ENCODE measurements at regions not wholly inside any gene's neighbourhood (a gene's known extent, or its start where the extent isn't known, plus 50 kb on each side); places are given as distances from the start of the nearest gene placed in this dataset.
"Not testable (repeated sequence)": the region's sequence is repeated elsewhere in the genome, so short reads cannot be mapped to it uniquely, and the experiment has no call there.

DNA sequence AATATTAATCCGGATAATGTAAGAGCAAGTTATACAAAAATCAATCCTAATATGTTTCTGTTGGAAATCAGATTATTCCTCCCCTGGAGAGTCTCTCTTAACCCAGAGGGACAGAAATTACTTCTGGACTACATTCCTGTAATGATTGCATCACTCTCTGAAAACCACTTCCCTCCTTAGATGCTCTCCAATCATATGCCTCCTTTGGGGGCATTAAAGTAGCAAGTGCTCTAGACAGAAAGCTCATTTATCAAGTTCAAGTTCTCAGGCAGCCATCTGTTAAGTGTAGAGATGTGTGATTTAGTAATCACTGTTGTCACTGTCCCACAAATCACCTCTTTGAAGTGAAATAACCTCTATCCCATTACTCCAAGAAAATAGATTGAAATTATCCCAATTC lies 247.1 kb downstream of the SLCO4C1 start:
- peak; percentile 31 for DNase-seq

DNA sequence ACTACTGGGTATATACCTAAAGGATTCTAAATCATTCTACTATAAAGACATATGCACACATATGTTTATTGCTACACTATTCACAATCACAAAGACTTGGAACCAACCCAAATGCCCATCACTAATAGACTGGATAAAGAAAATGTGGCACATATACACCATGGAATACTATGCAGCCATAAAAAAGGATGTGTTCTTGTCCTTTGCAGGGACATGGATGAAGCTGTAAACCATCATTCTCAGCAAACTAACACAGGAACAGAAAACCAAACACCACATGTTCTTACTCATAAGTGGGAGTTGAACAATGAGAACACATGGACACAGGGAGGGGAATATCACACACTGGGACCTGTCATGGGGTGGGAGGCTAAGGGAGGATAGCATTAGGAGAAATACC lies 249.0 kb downstream of the SLCO4C1 start:
- not testable (repeated sequence) for DNase-seq

DNA sequence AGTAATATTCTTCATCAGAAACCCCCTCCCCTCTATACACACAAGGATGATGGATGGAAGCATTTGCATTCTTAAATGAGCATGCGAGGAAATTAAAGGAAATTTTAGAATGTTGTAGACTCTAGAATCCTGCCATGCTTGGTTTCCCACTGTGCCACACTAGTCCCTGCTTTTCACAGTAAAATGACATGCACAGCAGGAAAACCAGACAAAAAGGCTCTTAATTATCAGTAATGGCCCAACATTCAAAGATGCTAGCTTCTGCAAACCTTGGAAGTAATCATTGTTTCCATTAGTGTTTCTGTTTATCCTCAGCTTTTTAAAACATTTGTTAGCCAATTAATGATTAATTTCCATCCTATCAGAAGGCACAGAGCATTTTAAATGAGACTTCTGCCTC lies 255.8 kb downstream of the SLCO4C1 start:
- peak; percentile 38 for DNase-seq

DNA sequence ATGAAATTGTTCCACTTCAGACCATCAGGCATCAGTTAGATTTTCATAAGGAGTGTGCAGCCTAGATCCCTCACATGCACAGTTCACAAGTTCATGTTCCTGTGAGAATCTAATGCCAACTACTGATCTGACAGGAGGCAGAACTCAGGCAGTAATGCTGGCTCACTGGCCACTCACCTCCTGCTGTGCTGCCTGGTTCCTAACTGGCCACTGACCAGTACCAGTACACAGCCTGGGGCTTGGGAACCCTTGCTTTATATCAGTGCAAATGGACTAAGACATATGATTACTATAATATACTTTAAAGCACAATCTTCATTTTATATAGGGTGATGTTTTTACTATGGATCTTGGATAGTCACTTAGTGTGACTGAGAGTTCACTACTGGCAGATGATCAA lies 259.2 kb downstream of the SLCO4C1 start:
- DNase-seq, result peak; percentile 32

DNA sequence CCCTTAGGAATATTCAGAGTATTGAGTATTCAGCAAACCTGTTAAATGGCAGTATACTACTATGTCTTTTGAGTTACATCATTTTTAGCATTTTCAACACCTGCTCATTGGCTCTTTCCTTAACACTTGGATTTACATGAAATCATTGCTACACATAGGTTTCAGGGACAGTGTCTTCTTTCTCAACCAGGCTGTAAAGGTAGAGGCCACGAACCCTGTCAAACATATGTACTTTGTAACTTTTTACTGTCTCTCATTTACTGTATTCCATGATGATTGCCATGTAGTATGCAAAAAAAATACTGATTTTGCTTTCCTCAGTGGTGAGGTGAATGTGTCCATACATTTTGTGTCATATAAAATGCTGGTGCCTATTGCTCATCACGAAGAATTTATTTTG lies 264.4 kb downstream of the SLCO4C1 start:
- DNase-seq, result no peak

DNA sequence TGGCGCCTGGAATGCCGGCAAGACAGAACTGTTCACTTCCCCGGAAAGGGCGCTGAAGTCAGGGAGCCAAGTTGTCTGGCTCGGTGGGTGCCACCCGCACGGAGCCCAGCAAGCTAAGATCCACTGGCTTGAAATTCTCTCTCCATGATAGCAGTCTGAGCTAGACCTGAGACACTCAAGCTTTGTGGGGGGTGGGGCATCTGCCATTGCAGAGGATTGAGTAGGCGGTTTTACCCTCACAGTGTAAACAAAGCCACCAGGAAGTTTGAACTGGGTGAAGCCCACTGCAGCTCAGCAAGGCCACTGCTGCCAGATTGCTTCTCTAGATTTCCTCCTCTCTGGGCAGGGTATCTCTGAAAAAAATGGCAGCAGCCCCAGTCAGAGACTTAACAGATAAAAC lies 277.4 kb downstream of the SLCO4C1 start:
- DNase-seq, result no peak

DNA sequence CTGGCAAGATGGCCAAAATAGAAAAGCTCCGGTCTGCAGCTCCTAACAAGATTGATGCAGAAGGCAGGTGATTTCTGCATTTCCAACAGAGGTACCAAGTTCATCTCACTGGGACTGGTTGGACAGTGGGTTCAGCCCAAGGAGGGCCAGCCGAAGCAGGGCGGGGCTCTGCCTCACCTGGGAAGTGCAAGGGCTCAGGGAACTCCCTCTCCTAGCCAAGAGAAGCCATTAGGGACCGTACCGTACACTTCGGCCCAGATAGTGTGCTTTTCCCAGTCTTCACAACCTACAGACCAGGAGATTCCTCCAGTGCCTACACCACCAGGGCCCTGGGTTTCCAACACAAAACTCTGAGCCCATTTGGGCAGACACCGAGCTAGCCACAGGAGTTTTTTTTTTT lies 277.8 kb downstream of the SLCO4C1 start:
- no peak for DNase-seq

DNA sequence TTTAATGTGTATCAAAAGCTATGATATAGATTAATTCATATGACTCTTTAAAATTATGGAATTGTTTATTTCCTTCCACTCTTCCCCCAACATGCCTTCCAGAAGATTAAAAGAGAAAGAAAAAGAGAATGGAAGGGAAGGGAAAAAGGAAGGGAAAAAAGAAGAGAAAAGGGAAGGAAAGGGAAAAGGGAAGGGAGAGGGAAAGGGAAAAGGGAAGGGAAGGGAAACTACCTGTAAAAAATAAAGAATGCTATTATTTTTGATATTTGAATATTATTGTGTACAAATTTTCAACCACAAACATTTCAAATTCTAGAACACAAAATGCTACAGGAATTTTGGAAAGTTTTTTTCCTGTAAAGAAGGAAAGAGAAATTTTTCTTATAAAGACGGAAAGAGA lies 281.7 kb downstream of the SLCO4C1 start:
- DNase-seq, result no peak

DNA sequence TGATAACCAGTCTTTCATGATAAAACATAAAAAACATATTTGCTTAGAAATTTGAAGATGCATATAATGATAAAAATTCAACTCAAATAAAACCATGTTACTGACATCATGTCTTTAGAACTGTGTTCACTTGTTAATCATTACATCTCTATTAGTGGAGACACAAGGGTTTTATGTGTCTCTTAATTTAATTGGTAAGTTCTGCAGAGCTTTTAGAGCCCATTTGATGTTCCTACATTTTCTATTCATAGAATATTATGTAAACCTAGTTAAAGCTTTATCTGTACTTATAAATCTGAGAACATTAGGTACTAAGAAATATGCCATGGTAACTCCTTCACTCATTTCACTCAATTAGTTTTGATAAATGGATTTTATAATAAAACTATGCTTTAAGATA lies 285.4 kb downstream of the SLCO4C1 start:
- DNase-seq, result no peak

DNA sequence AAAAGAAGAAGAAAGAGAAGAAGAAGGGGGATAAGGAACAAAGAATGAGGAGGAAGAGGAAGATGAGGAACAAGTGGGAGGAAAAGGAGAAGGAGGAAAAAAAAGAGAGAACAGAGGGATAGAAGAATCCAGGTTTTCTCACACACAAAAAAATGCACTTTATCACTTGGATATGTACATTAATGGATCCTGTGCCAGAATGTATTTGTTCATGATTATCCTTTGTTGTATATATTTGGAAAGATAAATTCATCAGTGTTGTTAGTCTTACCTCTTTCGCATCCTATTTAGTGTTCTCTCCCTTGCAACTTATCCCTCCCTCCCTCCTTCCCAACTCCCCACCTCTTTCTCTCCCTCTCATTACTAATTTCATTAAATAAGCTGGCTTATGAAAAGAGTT lies 298.8 kb downstream of the SLCO4C1 start:
- no peak for DNase-seq

DNA sequence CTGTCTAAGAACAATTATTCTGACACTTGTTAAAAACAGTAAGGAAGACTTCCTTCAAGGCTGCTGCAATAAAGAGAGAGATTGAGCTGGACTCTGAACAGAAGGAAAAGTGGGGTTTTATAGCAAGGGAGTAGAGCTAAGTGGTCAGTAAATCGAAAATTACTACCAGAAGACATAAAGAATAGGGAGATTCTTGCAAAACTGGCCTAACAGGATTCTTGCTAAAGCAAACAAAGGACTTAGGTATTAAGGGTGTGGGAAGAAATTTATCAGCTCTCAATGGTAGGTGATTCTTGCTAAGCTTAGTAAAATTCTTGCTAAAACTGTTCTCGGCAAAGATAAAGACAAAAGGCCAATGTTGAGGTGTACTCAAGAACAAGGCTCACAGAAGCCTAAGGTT lies 300.5 kb downstream of the SLCO4C1 start:
- peak; percentile 4 for DNase-seq

DNA sequence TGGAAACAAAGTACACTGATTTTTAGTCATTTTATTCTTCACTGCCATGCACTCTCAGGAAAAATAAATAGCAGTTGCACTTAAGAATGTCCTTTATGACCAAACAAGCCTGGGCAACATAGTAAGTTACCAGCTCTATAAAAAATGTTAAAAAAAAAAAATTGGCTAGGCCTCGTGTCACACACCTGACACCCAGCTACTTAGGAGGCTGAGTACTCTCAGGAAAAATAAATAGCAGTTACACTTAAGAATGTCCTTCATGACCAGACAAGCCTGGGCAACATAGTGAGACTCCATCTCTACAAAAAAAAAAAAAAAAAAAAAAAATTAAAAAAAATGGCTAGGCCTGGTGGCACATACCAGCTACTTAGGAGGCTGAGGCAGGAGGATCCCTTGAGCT lies 304.6 kb downstream of the SLCO4C1 start:
- DNase-seq, result no peak

DNA sequence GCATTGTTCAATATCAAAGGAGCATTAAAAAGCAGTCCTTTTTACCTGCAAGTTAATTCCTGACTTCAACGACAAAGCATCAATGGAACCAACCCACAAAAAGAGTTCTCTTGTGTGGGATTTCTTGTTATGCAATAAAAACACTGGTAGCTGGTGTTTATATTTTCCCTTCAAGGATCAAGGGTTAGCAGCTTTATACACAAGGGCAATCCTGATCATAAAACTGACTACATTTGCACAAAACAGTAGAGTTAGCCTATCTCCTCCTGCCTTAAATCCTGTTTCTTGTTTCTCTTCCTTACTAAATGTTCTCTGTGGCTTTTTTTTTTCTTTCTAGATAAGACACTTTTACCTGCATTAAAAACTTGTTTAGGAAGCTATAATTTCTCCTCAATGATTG lies 306.4 kb downstream of the SLCO4C1 start:
- no peak for DNase-seq

DNA sequence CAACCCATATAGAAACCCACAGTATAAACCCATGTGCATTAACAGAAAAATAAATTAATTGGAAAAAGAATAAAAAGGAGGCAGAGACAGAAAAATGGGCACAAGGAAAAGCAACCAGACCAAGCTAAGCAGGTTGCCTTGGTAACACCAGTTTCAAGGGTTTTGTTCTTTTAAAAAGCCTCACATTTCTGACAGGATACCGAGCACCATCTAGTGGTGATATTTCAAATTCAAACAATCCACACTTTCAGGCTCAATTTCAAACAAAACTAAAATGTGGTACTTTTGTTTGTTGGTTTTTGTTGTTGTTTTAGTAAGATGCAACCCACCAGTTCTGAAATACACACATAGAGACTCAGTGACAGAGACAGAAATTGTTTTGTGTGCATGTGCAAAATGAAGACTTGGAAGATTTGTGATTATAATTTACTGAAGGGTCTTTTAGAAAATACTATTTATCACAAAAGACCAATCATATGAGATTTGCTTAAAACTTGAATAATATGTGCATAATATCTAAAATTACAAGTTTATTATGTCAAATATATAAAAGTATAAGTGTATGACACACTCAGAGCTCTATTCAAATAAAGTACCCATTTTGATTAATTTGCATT lies 318.2 kb downstream of the SLCO4C1 start:
- peak; percentile 85 for DNase-seq

DNA sequence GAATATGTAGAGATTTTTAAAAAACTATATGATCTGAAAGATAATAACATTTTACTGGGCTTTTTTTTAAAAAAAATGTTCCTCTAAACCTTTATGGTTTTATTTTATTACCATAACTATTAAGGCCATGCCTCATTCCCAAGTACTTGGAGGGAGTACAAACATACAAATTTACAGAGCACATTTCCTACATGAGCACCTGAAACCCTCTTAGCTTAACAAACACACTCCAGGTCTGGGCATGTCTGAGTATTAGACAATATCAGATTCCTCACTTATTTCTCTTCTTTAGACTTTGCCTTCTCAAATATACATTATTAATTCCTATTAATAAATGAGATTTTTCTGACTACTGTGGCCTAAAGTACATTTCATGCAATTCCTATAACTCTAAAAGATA lies 319.2 kb downstream of the SLCO4C1 start:
- DNase-seq, result no peak

DNA sequence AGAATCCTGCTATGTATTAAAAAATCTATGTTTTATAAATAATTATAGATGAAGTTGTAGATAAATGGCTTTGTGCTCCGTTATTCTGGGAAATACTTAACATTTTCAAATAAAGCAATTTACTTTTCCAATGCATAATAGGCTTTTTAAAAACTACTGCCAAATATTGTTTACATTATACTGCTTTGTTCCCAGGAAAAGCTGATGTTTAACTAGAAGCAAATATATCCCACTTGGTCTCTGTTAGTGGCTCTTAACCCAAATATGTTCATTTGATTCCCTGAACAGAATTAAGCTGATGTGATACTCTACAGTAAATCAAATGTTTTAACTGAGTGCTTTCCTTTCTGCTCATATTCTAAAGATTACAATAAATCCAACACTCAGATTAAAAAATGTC lies 326.3 kb downstream of the SLCO4C1 start:
- DNase-seq, result no peak

DNA sequence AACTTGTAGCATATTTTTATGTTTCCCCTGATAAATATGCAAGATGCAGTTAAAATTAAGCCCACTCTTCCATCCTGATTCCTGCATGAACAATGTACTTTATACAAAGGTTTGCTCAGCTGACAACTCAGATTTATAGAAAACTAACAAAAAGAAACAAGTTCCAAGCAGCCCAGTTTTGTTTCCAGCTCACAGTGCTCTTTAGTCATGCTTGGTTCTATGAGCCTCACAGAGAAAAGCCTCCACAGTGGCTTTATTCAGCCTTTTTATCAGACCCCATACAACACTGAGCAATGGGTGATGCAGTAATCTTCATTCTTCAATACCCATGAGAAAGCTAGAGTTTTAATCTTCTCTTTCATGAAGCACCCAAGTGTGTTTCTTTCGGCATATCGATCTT lies 329.6 kb downstream of the SLCO4C1 start:
- DNase-seq, result no peak

DNA sequence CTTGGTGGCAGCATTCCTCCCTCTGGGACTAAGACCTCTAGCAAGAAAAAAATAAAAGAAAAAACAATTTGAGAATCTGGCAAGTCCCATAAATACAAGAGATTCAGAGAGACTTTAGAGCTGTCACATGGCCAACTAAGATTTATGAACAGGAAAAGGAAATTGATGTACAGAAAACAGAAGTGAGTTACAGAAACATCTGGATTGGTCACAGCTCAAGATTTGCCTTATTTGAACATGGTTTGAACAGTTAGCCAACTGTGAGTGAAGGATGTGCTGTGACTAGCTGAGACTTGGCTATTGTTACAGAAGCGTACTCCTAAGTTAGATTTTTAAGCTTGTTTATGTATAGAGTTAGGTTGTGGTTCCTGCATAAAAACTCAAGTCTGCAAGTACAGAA lies 340.2 kb downstream of the SLCO4C1 start:
- DNase-seq, result no peak

DNA sequence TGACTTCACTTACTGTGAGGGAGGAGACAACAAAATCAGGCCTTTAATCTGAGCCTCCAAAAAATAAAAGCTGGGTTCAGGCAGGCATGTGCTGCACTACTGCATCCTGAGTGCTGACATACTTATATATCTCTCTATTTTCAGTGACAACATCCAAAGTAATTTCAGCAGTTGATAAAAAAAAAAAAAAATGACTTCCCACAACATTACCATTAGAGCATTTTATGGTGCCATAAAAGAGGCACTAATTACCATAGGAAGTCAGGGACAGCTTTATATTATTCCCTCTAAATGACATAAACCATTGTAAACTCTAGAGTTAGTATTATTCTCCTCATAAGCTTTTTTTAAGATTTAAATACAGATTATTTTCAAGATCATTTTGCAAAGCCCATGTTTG lies 346.1 kb downstream of the SLCO4C1 start:
- no peak for DNase-seq

DNA sequence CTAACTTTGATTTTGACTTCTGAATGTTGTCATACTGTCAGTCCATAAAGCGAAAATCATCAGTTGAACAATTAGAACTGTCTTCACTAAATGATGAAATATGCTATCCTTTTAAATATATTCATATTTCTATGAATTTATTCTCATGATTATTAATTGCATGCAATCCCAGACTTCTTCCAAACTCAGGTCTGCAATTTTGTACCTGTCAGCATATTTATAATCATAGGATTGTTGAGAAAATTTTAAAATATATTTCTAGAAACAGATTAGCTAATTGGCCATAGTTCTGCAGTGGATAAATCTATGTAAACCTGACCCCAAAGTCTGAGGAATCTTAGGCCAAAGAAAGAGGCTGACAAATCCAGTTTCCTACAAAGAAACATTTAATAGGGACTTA lies 347.5 kb downstream of the SLCO4C1 start:
- no peak for DNase-seq

DNA sequence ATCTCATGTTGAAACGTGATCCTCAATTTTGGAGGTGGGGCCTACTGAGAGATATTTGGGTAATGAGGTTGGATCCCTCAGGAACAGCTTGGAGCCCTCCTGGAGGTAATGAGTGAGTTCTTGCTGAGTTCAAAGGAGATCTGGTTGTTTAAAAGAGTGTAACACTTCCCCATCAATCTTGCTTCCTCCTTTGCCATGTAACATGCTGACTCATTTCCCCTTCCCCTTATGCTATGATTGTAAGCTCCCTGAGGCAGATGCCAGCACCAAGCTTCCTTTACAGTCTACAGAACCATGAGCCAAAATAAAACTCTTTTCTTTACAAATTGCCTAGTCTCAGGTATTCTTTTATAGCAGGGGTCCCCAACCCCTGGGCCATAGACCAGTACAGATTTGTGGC lies 352.3 kb downstream of the SLCO4C1 start:
- no peak for DNase-seq

DNA sequence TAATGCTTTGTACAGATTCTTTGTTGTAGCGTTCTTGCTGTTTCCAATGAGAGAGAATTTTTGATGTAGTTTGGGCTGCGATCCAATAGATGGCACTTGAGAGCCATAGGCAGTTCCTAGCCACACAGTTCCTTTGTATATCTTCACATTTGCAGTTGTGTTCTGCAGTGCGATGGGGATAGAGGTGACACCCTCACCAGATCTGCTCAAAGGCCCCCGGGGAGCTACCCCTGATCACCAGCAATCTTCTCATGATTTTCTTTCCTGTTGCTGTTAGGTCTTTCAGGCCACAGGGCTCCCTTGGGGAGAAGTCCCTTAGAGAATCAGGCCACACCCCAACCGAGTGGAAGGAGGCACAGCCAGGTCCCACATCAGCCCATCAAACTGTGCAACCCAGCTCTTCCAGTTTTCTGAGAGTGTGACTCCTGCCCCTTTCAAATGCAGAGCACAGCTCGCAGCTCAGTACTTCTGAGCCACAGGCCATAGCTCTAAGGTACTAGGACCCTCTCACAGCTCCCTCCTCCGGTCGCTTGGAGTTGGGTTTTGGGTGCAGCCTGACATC lies 353.7 kb downstream of the SLCO4C1 start:
- DNase-seq, result peak; percentile 73

DNA sequence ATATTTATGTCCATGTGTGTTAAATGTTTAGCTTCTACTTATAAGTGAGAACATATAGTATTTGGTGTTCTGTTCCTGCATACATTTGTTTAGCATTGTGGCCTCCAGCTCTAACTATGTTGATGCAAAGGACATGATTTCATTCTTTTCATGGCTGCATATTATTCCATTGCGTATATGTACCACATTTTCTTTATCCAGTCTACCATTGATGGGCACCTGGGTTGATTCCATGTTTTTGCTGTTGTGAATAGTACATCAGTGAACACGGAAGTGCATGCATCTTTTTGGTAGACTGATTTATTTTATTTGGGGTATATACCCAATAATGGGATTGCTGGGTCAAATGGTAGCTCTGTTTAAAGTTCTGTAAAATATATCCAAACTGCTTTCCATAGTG lies 359.0 kb downstream of the SLCO4C1 start:
- DNase-seq, result no peak

DNA sequence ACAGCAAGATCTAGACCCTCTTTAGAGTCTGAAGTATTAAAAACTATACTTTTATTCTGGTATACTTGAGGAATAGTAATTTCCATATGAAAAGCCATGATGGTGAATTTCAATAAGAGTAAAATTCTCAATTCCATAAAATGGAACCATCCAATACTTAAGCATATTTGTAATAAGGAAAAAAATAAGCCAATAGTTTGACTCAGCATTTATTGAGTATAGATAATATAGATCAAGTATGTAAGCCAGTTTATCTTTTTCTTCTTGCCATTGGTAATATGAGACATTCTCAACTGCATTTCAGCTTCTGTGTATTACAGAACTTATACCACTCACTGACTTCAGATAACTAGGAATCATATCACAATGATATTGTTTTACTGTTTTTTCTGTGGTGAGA lies 361.0 kb downstream of the SLCO4C1 start:
- no peak for DNase-seq

DNA sequence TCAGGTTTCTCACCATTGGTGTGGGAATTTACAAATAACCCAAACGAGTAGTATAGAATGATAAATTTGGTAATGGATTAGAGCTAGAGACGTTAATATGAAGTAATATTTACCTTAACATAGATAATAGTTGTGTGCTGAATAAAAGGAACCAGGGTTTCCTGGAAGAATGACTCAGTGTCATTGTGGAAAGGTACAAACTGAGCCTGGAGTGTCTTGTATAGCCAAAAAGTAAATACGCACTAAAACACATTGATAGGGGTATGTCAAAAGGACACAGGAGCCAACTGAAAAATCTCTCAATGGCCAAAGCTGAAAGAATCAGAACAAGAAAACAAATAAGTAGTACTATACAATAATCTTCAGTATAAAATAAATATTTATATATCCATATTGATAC lies 363.5 kb downstream of the SLCO4C1 start:
- no peak for DNase-seq

DNA sequence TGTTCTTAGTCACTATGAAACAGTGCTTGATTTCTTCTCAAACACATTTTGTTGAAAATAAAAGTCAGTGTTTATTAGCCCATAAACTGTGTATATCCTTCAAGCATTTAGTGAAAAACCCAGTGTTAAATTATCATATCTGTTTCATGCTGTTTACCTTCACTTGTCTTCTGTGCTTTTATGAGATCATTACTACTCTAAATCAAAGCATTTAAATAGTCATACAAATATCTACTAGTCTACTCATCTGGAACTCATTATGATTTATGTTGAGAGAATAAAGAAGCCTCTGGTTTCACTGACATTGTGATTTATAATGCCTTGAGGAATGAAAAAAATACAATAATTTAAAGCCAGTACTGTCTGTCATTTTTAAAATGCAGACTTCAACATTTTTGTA lies 366.5 kb downstream of the SLCO4C1 start:
- no peak for DNase-seq
